IMR-90 (cell line): ENCODE measurements at regions not wholly inside any gene's neighbourhood (a gene's known extent, or its start where the extent isn't known, plus 50 kb on each side); places are given as distances from the start of the nearest gene placed in this dataset.

ENCODE experiments used
- ATAC-seq: fragments of 200-7000 bp; cut with Tn5 transposase; 2 replicates; pipeline ENCODE4 v1.9.1; 2020; ENCODE audit warnings: low read depth, mild to moderate bottlenecking, moderate library complexity
- BruUV-seq: library from RNA; stranded (reverse); fragments of 400-500 nt; replicated peaks from 2 replicates; lab custom pipeline; 2021; lab: Mats Ljungman, UMichigan
- CTCF ChIA-PET: fragments of 300-600 bp; formaldehyde crosslinking; extraction: SDS; loops from one replicate; lab custom pipeline; 2021; ENCODE audit warnings: antibody characterized with exemption; lab: Yijun Ruan, JAX
- POLR2A ChIA-PET: fragments of 300-600 bp; sonication (Branson Sonifier 250); formaldehyde crosslinking; loops from one replicate; lab custom pipeline; 2022; ENCODE audit warnings: antibody characterized with exemption; ENCODE audit not compliant: unreplicated experiment; lab: Charles Lee
- DNase-seq: peaks from one replicate; pipeline ENCODE4 v3.0.0; 2013
- H2AFZ ChIP-seq: replicated peaks from 2 replicates; pipeline ENCODE3; 2013; ENCODE audit warnings: low read length, mild to moderate bottlenecking; ENCODE audit not compliant: poor library complexity
- H2AK5ac ChIP-seq: 2 replicates; pipeline ENCODE4 v1.6.1; 2013; ENCODE audit warnings: low read depth, low read length, inconsistent platforms
- H2AK9ac ChIP-seq: replicated peaks from 2 replicates; pipeline ENCODE3; 2013; ENCODE audit warnings: mild to moderate bottlenecking, low read depth, low read length, moderate library complexity; ENCODE audit not compliant: poor library complexity
- H2BK120ac ChIP-seq: 2 replicates; pipeline ENCODE4 v1.6.1; 2013; ENCODE audit warnings: low read depth, low read length, inconsistent platforms
- H2BK15ac ChIP-seq: 3 replicates; pipeline ENCODE4 v1.6.1; 2013; ENCODE audit warnings: low read depth, low read length, inconsistent platforms
- H2BK20ac ChIP-seq: 2 replicates; pipeline ENCODE4 v1.6.1; 2013; ENCODE audit warnings: low read depth, mild to moderate bottlenecking, inconsistent platforms, low read length, moderate library complexity
- H2BK5ac ChIP-seq: 2 replicates; pipeline ENCODE4 v1.6.1; 2013; ENCODE audit warnings: mild to moderate bottlenecking, low read depth, low read length, inconsistent platforms; ENCODE audit not compliant: poor library complexity, severe bottlenecking
- H3K14ac ChIP-seq: replicated peaks from 2 replicates; pipeline ENCODE4 v1.6.1; 2013; ENCODE audit warnings: low read depth, low read length, inconsistent platforms
- H3K18ac ChIP-seq: 2 replicates; pipeline ENCODE4 v1.6.1; 2013; ENCODE audit warnings: low read depth, low read length, control low read depth
- H3K23ac ChIP-seq: 2 replicates; pipeline ENCODE4 v1.6.1; 2013; ENCODE audit warnings: low read depth, low read length, inconsistent platforms
- H3K27ac ChIP-seq: 2 replicates; pipeline ENCODE4 v1.5.1; 2013; ENCODE audit warnings: mild to moderate bottlenecking, control low read depth, low read length; ENCODE audit not compliant: insufficient read depth
- H3K27me3 ChIP-seq: 2 replicates; pipeline ENCODE4 v1.6.1; 2013; ENCODE audit warnings: low read length; ENCODE audit not compliant: control insufficient read depth, insufficient read depth
- H3K36me3 ChIP-seq: 2 replicates; pipeline ENCODE4 v1.6.1; 2013; ENCODE audit warnings: low read length, mixed read lengths; ENCODE audit not compliant: control insufficient read depth, insufficient read depth
- H3K4ac ChIP-seq: 2 replicates; pipeline ENCODE4 v1.6.1; 2013; ENCODE audit warnings: low read depth, low read length, inconsistent platforms
- H3K4me1 ChIP-seq: 2 replicates; pipeline ENCODE4 v1.6.1; 2013; ENCODE audit warnings: low read length, mixed read lengths; ENCODE audit not compliant: control insufficient read depth, insufficient read depth
- H3K4me2 ChIP-seq: 2 replicates; pipeline ENCODE4 v1.6.1; 2013; ENCODE audit warnings: low read depth, mild to moderate bottlenecking, control low read depth, low read length, moderate library complexity
- H3K4me3 ChIP-seq: 2 replicates; pipeline ENCODE4 v1.5.1; 2013; ENCODE audit warnings: low read depth, mild to moderate bottlenecking, control low read depth, low read length, moderate library complexity; ENCODE audit not compliant: insufficient read depth
- H3K56ac ChIP-seq: 2 replicates; pipeline ENCODE4 v1.6.1; 2013; ENCODE audit warnings: low read length, inconsistent platforms; ENCODE audit not compliant: insufficient read depth; ENCODE audit errors: extremely low read depth
- H3K79me1 ChIP-seq, 2 experiments: 2 replicates each; pipeline ENCODE4 v1.6.1; 2013; ENCODE audit warnings: low read length in 2 of 2, inconsistent platforms in 1 of 2, low read depth in 1 of 2
- H3K9ac ChIP-seq: 2 replicates; pipeline ENCODE4 v1.6.1; 2013; ENCODE audit warnings: low read depth, low read length, control low read depth
- H3K9me1 ChIP-seq: 2 replicates; pipeline ENCODE4 v1.6.1; 2013; ENCODE audit warnings: low read length, inconsistent platforms; ENCODE audit not compliant: insufficient read depth
- H3K9me3 ChIP-seq: 2 replicates; pipeline ENCODE4 v1.6.1; 2013; ENCODE audit warnings: low read length; ENCODE audit not compliant: control insufficient read depth, insufficient read depth
- H4K20me1 ChIP-seq: 2 replicates; pipeline ENCODE4 v1.6.1; 2013; ENCODE audit warnings: low read length, inconsistent platforms; ENCODE audit not compliant: insufficient read depth
- H4K5ac ChIP-seq: 2 replicates; pipeline ENCODE4 v1.6.1; 2013; ENCODE audit warnings: mild to moderate bottlenecking, low read depth, low read length, control low read depth
- H4K8ac ChIP-seq, 2 experiments: 2 replicates each; pipeline ENCODE4 v1.6.1; 2013; ENCODE audit warnings: low read depth in 2 of 2, low read length in 2 of 2, control low read depth in 1 of 2, inconsistent platforms in 1 of 2
- H4K91ac ChIP-seq: 2 replicates; pipeline ENCODE4 v1.6.1; 2013; ENCODE audit warnings: low read depth, low read length, inconsistent platforms; ENCODE audit not compliant: insufficient read depth
- BHLHE40 ChIP-seq: fragments of 150-350 bp; IDR thresholded peaks from 2 replicates; pipeline ENCODE4 v1.6.1; 2016; ENCODE audit warnings: mild to moderate bottlenecking, low read depth, low read length
- FOS ChIP-seq: fragments of 150-350 bp; IDR thresholded peaks from 2 replicates; pipeline ENCODE4 v1.6.1; 2016; ENCODE audit warnings: low read depth, low read length
- POLR2A ChIP-seq: IDR thresholded peaks from 2 replicates; pipeline ENCODE4 v1.6.1; 2012; ENCODE audit warnings: mild to moderate bottlenecking, low read depth, low read length
- WGBS, 2 experiments: methylation state at CpG; one replicate each; pipeline versions ENCODE4 v1.1.5 to v1.1.7; 2013; ENCODE audit warnings: missing lambda C conversion rate in 2 of 2; ENCODE audit not compliant: insufficient read length in 1 of 2; ENCODE audit errors: extremely low coverage in 2 of 2; 5-methylcytosine and 5-hydroxymethylcytosine counted together
- dilution Hi-C: fragments of 300-500 bp; cut with HindIII; formaldehyde crosslinking; loops from one replicate; pipeline ENCODE4 v1.14.3; 2018; ENCODE audit warnings: low sequenced_read_pairs; ENCODE audit not compliant: unreplicated experiment
- in situ Hi-C: fragments of 300-500 bp; cut with MboI; formaldehyde crosslinking; loops from 3 replicates; pipeline ENCODE4 v1.14.3; 2019; ENCODE audit warnings: low sequenced_read_pairs, inconsistent platforms, mixed read lengths
- intact Hi-C: fragments of 100-400 bp; cut with micrococcal nuclease; formaldehyde crosslinking; loops from 2 replicates; pipeline ENCODE4 v1.10.0; 2022

- intact Hi-C loops: no loop called here
- 64% methylated on average over 7 of the region's 16 CpGs; no CpG with 5 or more reads in 1 of the 2 experiments for WGBS, 2 experiments
- H2BK5ac ChIP-seq: no peak overlapping the region
- no peak overlapping the region for H4K91ac ChIP-seq
- H2BK15ac ChIP-seq: no peak overlapping the region
- TF ChIP-seq FOS (no peak), BHLHE40 (no peak), POLR2A (no peak)
- no peak overlapping the region for H2AK5ac ChIP-seq
- no peak overlapping the region for H3K4ac ChIP-seq
- H3K9me1 ChIP-seq: no peaks in the 10 kb centered on the region
- ATAC-seq (no peak), DNase-seq (no peak)
- no peak overlapping the region for H3K27ac ChIP-seq
- no peak overlapping the region for H3K56ac ChIP-seq
- dilution Hi-C loops: no loop called here
- no peaks in the 10 kb centered on the region for H3K36me3 ChIP-seq
- no peak overlapping the region for H4K5ac ChIP-seq
- H3K4me2 ChIP-seq: no peak overlapping the region
- H3K9ac ChIP-seq: no peak overlapping the region
- no peak overlapping the region for H2BK120ac ChIP-seq
- no TSS peak for BruUV-seq
- POLR2A ChIA-PET: no interaction called here
- no peak overlapping the region for H3K14ac ChIP-seq
- H3K79me1 ChIP-seq: no peaks in the 10 kb centered on the region
- no peak overlapping the region for H2AK9ac ChIP-seq
- H3K27me3 ChIP-seq: no peaks in the 10 kb centered on the region
- no peak overlapping the region for H2AFZ ChIP-seq
- H3K4me1 ChIP-seq: no peaks in the 10 kb centered on the region
- H3K4me3 ChIP-seq: no peak overlapping the region
- no peak overlapping the region for H2BK20ac ChIP-seq
- CTCF ChIA-PET: no interaction called here
- no peaks in the 10 kb centered on the region for H4K20me1 ChIP-seq
- in situ Hi-C loops: no loop called here
- no peak overlapping the region for H3K18ac ChIP-seq
- no peak overlapping the region for H4K8ac ChIP-seq
- peaks cover 35% of the 10 kb centered on the region for H3K9me3 ChIP-seq
- no peak overlapping the region for H3K23ac ChIP-seq
Observed at GRCh38 chr2:239587311-239587731, 186.5 kb upstream of the HDAC4 start.
